ENCODE measurements at regions not wholly inside any gene's neighbourhood (a gene's known extent, or its start where the extent isn't known, plus 50 kb on each side); places are given as distances from the start of the nearest gene placed in this dataset.
"Not testable (repeated sequence)": the region's sequence is repeated elsewhere in the genome, so short reads cannot be mapped to it uniquely, and the experiment has no call there.

DNA sequence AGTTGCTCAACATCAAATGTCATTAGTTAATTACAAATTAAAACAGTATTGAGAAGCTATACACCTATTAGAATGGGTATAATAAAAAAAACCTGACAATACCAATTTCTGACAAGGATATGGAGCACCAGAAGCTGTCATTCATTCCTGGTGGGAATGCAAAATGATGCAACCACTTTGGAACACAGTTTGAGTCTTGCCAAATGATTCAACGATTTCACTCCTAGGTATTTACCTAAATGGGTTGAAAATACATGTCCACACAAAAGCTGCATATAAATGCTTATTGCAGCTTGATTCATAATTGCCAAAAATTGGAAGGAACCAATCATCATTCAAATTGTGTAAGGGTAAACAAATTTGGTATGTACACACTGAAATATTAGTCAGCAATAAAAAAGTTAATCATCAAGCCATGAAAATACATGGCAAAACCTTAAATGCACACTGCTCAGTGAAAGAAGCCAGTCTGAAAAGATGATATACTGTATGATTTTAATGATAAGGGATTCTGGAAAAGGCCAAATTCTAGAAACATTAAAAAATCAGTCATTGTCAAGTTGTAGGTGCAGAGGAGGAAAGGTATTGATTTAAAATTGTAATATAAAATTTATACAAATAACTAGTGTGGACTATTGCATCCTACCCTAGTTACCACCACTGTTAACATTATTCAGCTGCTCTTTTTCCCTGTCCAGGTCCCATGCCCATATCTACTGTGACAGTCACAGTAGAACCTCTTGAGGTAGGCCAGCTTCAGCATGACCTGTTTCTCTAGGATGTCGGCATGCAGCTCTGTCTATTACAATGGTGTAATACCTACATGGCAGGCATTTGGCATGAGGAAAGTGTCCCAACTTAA, 356.4 kb upstream of the SPATA31A3 start:
- not testable (repeated sequence) for H3K36me3 ChIP-seq (ENCODE audit: control insufficient read depth in 1 of 2, insufficient read depth in 2 of 2, low read length in 2 of 2); H3K4me1 ChIP-seq (ENCODE audit: control insufficient read depth in 1 of 2, insufficient read depth in 2 of 2, low read length in 2 of 2); H3K27me3 ChIP-seq (ENCODE audit: low read depth, low read length); H3K4me3 ChIP-seq (ENCODE audit: low read depth in 1 of 2, low read length in 2 of 2); H3K9me3 ChIP-seq (ENCODE audit: control insufficient read depth in 1 of 2, low read length in 2 of 2); H3K27ac ChIP-seq (ENCODE audit: low read length)

DNA sequence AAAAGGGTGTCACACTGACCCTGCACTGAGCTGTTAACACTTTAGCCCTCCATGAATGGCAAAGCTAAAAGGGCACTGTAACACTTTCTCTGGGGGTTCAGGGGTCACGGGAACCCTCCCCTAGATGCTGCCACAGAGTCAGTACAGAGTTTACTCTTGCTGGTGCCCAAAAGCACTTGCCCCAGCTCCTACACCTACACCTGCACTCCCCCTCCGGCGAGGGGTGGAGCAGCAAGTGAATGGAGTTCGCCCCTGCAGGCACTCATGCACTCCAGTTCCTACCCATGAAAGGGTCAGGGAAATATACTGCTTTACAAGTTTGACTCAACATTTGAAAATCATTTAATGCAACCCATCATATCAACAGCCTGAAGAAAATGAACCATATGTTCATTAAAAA, 355.7 kb upstream of the SPATA31A3 start:
- H3K36me3 ChIP-seq (ENCODE audit: control insufficient read depth in 1 of 2, insufficient read depth in 2 of 2, low read length in 2 of 2); H3K4me3 ChIP-seq (ENCODE audit: low read depth in 1 of 2, low read length in 2 of 2); H3K4me1 ChIP-seq (ENCODE audit: control insufficient read depth in 1 of 2, insufficient read depth in 2 of 2, low read length in 2 of 2); H3K9me3 ChIP-seq (ENCODE audit: control insufficient read depth in 1 of 2, low read length in 2 of 2); H3K27me3 ChIP-seq (ENCODE audit: low read depth, low read length); H3K27ac ChIP-seq (ENCODE audit: low read length): not testable (repeated sequence)

DNA sequence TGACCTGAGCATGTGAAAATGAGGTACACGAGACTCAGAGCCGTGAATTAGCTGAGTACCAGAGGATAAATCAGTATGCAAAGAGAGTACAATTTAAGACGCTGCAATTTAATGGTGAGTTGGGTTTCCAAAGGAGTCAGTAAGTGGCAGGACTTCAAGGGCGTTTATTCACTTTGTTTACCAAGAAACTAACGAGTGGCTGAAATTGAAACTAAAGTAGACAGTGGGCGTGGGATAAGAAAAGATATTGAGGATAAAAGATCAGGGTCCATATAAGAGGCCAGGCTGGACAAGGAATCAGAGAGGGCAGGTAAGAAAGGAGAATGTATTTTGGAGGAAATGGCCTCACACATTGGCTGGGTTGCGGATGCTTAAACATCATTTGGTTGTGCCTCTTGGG, 346.9 kb upstream of the SPATA31A3 start:
- not testable (repeated sequence) for H3K9me3 ChIP-seq (ENCODE audit: control insufficient read depth in 1 of 2, low read length in 2 of 2); H3K27me3 ChIP-seq (ENCODE audit: low read depth, low read length); H3K36me3 ChIP-seq (ENCODE audit: control insufficient read depth in 1 of 2, insufficient read depth in 2 of 2, low read length in 2 of 2); H3K4me1 ChIP-seq (ENCODE audit: control insufficient read depth in 1 of 2, insufficient read depth in 2 of 2, low read length in 2 of 2); H3K4me3 ChIP-seq (ENCODE audit: low read depth in 1 of 2, low read length in 2 of 2); H3K27ac ChIP-seq (ENCODE audit: low read length)

DNA sequence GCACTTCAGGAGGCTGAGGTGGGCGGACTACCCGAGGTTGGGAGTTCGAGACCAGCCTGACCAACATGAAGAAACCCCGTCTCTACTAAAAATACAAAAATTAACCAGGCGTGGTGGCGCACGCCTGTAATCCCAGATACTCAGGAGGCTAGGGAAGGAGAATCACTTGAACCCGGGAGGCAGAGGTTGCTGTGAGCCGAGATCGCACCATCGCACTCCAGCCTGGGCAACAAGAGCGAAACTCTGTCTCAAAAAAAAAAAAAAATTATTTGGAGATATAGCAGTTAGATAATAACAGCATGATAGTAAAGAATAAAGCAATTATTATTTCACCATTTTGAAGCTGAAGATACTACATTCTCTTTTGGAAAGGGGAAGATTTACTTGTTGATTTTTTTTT, 345.9 kb upstream of the SPATA31A3 start:
- H3K4me3 ChIP-seq (ENCODE audit: low read depth in 1 of 2, low read length in 2 of 2); H3K36me3 ChIP-seq (ENCODE audit: control insufficient read depth in 1 of 2, insufficient read depth in 2 of 2, low read length in 2 of 2); H3K27ac ChIP-seq (ENCODE audit: low read length); H3K9me3 ChIP-seq (ENCODE audit: control insufficient read depth in 1 of 2, low read length in 2 of 2); H3K4me1 ChIP-seq (ENCODE audit: control insufficient read depth in 1 of 2, insufficient read depth in 2 of 2, low read length in 2 of 2); H3K27me3 ChIP-seq (ENCODE audit: low read depth, low read length): not testable (repeated sequence)

DNA sequence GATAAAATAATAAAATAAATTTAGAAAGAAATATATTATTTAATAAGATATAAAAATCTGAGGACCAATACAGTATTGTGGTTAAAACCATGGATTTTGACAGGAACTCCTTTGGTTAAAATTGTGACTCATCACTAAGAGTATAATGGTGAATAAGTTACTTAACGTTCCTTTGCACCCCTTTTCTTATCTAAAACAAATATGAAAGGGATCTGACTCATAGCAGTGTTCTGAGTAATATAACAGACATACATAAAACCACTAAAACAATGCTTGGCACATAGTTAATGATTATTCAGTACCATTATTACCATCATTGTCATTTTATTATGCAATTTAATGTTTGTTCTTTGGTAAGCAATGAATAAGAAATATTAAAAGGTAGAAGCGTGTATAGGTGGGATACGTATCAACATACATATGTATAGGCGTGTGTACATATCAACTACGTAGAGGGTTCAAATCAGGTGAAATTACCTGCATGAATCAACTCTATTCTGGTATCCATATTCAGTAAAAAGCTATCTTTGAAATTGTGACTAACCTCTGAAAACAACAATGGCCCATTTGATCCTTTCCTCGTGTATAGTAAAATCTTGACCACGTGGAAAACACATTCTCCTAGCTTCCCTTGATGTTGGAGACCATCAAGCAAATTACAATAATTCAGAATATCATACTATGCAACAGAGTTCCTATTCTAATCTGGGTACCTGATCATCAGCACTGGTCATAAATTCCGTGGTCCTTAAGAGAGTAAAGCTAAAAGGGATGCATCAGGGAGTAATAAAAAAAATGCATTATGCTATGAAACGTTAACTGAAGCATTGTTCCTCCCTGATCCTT, 342.6 kb upstream of the SPATA31A3 start:
- not testable (repeated sequence) for H3K9me3 ChIP-seq (ENCODE audit: control insufficient read depth in 1 of 2, low read length in 2 of 2); H3K27ac ChIP-seq (ENCODE audit: low read length); H3K4me3 ChIP-seq (ENCODE audit: low read depth in 1 of 2, low read length in 2 of 2); H3K36me3 ChIP-seq (ENCODE audit: control insufficient read depth in 1 of 2, insufficient read depth in 2 of 2, low read length in 2 of 2); H3K27me3 ChIP-seq (ENCODE audit: low read depth, low read length); H3K4me1 ChIP-seq (ENCODE audit: control insufficient read depth in 1 of 2, insufficient read depth in 2 of 2, low read length in 2 of 2)

DNA sequence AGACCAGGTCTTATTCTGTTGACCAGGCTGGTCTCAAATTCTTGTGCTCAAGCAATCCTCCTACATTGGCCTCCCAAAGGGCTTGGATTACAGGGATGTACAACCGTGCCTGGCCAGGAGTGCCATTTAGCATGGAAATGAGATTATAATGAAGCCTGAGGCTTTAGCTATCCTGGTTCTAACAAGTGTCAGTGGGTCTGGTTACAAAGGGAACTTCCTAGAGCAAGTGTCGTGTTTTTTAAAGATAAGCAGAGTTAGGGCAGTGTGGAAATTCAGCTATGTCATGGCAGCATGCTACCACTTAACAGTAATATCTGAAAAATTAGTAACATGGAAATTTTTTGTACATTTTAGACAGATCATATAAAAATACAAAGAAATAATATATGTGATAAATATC, 339.3 kb upstream of the SPATA31A3 start:
- H3K9me3 ChIP-seq (ENCODE audit: control insufficient read depth in 1 of 2, low read length in 2 of 2); H3K4me1 ChIP-seq (ENCODE audit: control insufficient read depth in 1 of 2, insufficient read depth in 2 of 2, low read length in 2 of 2); H3K27ac ChIP-seq (ENCODE audit: low read length); H3K4me3 ChIP-seq (ENCODE audit: low read depth in 1 of 2, low read length in 2 of 2); H3K27me3 ChIP-seq (ENCODE audit: low read depth, low read length); H3K36me3 ChIP-seq (ENCODE audit: control insufficient read depth in 1 of 2, insufficient read depth in 2 of 2, low read length in 2 of 2): not testable (repeated sequence)

DNA sequence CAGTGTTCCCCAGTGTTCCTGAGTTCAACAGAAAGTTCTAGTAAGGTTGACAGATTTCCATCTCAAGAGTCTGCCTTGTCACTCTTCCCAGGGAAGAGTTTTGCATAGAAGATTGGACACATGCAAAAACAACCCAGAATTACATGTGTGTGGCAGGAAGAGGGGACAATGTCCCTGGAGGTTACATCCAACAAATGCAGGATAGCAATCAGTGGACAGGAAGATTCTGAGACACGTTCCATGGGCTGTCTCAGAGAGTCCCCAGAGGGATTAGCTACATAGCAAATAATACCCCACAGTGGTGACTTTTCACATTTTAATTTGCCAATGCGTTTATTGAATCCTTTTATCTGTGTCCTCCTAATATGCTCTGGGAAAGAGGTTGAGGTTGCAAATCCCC, 321.1 kb upstream of the SPATA31A3 start:
- not testable (repeated sequence) for H3K36me3 ChIP-seq (ENCODE audit: control insufficient read depth in 1 of 2, insufficient read depth in 2 of 2, low read length in 2 of 2); H3K27me3 ChIP-seq (ENCODE audit: low read depth, low read length); H3K9me3 ChIP-seq (ENCODE audit: control insufficient read depth in 1 of 2, low read length in 2 of 2); H3K4me1 ChIP-seq (ENCODE audit: control insufficient read depth in 1 of 2, insufficient read depth in 2 of 2, low read length in 2 of 2); H3K27ac ChIP-seq (ENCODE audit: low read length); H3K4me3 ChIP-seq (ENCODE audit: low read depth in 1 of 2, low read length in 2 of 2)

DNA sequence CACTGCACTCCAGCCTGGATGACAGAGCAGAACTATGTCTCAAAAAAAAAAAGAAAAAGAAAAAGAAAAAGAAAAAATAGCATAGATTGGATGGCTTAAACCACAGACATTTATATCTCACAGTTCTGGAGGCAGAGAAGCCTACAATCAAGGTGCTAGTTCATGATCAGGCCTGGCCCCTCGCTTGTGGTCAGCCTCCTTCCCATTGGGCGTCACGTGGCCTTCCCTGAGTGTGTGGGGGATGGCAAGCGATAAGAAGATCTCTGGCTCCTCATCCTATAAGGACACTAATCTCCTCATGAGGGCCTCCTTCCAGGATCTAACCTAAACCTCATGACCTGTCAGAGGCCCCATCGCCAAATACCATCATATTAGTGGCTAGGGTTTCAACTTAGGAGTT, 320.2 kb upstream of the SPATA31A3 start:
- H3K27ac ChIP-seq (ENCODE audit: low read length); H3K36me3 ChIP-seq (ENCODE audit: control insufficient read depth in 1 of 2, insufficient read depth in 2 of 2, low read length in 2 of 2); H3K27me3 ChIP-seq (ENCODE audit: low read depth, low read length); H3K9me3 ChIP-seq (ENCODE audit: control insufficient read depth in 1 of 2, low read length in 2 of 2); H3K4me1 ChIP-seq (ENCODE audit: control insufficient read depth in 1 of 2, insufficient read depth in 2 of 2, low read length in 2 of 2); H3K4me3 ChIP-seq (ENCODE audit: low read depth in 1 of 2, low read length in 2 of 2): not testable (repeated sequence)

DNA sequence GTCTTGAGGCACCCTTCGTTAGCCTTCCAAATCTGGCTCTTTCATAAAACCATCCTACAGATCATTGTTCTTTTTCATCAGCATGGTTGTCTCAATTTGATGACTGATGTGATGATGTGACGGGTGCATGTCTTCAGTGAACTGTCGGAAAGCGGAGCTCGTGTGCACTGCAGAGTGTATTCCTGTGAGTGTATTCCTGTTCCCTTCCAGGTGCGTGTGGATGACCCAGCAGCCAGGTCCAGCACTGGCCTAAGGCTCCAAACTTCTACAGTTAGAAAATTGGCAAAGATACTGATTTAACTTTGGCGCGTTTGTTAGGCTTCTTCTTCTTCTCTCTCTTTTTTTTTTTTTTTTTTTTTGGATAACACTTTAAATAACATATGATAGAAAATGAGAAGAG, 314.8 kb upstream of the SPATA31A3 start:
- not testable (repeated sequence) for H3K4me1 ChIP-seq (ENCODE audit: control insufficient read depth in 1 of 2, insufficient read depth in 2 of 2, low read length in 2 of 2); H3K36me3 ChIP-seq (ENCODE audit: control insufficient read depth in 1 of 2, insufficient read depth in 2 of 2, low read length in 2 of 2)

DNA sequence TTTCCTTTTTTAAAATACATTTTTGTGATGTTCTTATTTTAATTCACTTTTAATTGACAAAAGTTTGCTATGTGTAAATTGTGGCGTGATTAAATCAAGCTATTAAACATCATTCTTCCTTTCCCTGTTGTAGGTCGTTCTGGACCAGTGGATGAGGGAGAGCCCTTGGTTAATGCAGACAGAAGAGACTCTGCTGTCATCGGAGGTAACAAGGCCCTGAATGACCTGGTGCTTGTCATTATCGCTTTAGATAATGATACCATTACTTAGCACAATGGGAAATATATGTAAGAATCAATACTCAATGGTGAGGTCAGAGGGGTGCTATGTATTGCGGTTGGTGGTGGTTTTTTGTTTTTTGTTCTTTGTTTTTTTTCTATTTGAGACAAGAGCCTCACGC, 296.4 kb upstream of the SPATA31A3 start:
- not testable (repeated sequence) for H3K27ac ChIP-seq (ENCODE audit: low read length); H3K4me1 ChIP-seq (ENCODE audit: control insufficient read depth in 1 of 2, insufficient read depth in 2 of 2, low read length in 2 of 2); H3K9me3 ChIP-seq (ENCODE audit: control insufficient read depth in 1 of 2, low read length in 2 of 2); H3K27me3 ChIP-seq (ENCODE audit: low read depth, low read length); H3K36me3 ChIP-seq (ENCODE audit: control insufficient read depth in 1 of 2, insufficient read depth in 2 of 2, low read length in 2 of 2); H3K4me3 ChIP-seq (ENCODE audit: low read depth in 1 of 2, low read length in 2 of 2)

More for the DNA sequence above, 314.8 kb upstream of the SPATA31A3 start:
- not testable (repeated sequence) for H3K27me3 ChIP-seq (ENCODE audit: low read depth, low read length); H3K9me3 ChIP-seq (ENCODE audit: control insufficient read depth in 1 of 2, low read length in 2 of 2); H3K27ac ChIP-seq (ENCODE audit: low read length); H3K4me3 ChIP-seq (ENCODE audit: low read depth in 1 of 2, low read length in 2 of 2)

DNA sequence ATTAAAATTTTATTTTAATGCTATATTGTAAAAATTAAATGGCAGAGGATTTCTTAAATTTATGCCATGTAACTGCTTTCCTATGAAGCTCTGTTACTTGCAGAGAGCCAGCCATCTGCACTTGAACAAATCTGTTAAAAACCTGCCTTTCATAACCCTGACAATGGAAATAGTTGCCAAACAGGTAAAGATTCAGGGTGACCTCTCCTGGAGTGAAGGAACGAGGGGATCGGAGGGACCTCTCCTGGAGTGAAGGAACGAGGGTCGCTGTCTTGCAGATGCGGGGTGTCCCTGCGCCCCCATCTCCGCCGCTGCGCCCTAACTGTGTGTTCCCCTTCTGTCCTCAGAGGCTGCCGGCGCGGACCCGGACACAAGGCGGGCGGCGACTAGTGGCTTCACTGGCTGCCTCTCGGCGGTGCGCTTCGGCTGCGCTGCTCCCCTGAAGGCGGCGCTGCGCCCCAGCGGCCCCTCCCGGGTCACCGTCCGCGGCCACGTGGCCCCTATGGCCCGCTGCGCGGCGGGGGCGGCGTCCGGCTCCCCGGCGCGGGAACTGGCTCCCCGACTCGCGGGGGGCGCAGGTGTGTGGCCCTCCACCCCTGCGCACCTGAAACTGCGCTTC, 295.9 kb upstream of the SPATA31A3 start:
- H3K27me3 ChIP-seq (ENCODE audit: low read depth, low read length); H3K4me3 ChIP-seq (ENCODE audit: low read depth in 1 of 2, low read length in 2 of 2); H3K36me3 ChIP-seq (ENCODE audit: control insufficient read depth in 1 of 2, insufficient read depth in 2 of 2, low read length in 2 of 2); H3K4me1 ChIP-seq (ENCODE audit: control insufficient read depth in 1 of 2, insufficient read depth in 2 of 2, low read length in 2 of 2); H3K9me3 ChIP-seq (ENCODE audit: control insufficient read depth in 1 of 2, low read length in 2 of 2); H3K27ac ChIP-seq (ENCODE audit: low read length): not testable (repeated sequence)
